HS-27A (cell line): ENCODE measurements at regions not wholly inside any gene's neighbourhood (a gene's known extent, or its start where the extent isn't known, plus 50 kb on each side); places are given as distances from the start of the nearest gene placed in this dataset.

ENCODE experiments used
- DNase-seq: peaks from one replicate; pipeline ENCODE4 v3.0.0-alpha.2; 2012; ENCODE audit warnings: low read depth, missing footprints

DNA sequence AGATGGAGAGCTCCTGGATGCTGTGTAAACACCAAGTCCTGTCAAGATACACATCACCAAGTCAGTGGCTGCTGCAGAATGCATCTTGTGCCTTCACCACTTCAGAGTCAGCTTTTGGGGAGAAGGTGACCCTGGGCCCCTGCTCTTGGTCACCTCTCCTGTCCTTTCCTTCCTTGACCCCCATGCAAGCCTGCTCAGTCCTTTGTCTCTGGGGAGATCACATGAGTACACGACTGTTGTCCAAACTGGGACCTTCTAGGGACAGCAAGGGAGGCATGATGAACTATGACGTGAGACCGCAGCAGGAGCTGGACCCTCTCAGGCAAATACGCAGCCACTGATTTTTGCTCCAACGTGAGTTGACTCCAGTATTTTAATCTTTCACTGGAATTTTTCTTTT is 706.9 kb upstream of the ID2 start:
- no peak for DNase-seq

DNA sequence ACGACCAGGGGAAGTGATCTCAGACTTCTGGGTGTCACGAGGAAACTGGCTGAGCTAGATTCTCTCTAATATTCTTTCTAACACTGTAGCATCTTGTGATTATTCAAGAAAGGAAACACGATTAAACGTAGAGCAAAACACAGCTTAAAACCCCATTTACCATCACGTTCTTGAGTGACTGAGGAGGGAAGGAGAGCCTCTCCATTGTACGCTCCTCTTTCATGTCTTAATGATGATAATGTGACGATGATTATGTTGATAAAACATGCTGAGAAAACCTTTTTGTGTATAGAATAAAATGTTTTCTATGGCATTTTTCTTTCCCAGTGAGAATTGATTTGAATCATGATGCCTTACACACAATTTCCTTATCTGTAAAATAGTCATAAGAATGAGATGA is 705.6 kb upstream of the ID2 start:
- no peak for DNase-seq

DNA sequence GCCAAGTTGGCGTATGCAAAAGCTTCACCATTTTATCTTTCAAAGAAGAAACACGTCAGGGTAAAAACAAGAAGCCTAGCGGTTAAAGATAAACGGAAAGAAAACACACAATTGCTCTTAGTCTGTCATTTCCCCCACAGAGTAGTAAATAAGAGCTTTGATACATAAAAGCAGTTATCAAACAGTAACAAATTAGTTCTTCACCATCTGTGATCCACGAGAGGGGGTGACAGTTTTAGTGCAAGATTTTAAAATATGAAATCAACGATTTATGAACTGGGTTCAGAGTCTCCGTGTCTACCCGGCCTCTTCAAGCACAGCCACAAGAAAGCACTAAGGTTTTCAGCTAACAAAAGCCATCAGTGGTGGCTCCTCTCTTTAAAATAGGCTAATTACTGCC is 703.9 kb upstream of the ID2 start:
- no peak for DNase-seq

GRCh38 chr2:7982054-7982453 is 699.8 kb upstream of the ID2 start:
- DNase-seq, result no peak

- DNase-seq, result no peak
These were observed 698.4 kb upstream of the ID2 start for GRCh38 chr2:7983451-7983850.

- DNase-seq, result no peak
These were observed 697.9 kb upstream of the ID2 start for GRCh38 chr2:7983912-7984311.

DNA sequence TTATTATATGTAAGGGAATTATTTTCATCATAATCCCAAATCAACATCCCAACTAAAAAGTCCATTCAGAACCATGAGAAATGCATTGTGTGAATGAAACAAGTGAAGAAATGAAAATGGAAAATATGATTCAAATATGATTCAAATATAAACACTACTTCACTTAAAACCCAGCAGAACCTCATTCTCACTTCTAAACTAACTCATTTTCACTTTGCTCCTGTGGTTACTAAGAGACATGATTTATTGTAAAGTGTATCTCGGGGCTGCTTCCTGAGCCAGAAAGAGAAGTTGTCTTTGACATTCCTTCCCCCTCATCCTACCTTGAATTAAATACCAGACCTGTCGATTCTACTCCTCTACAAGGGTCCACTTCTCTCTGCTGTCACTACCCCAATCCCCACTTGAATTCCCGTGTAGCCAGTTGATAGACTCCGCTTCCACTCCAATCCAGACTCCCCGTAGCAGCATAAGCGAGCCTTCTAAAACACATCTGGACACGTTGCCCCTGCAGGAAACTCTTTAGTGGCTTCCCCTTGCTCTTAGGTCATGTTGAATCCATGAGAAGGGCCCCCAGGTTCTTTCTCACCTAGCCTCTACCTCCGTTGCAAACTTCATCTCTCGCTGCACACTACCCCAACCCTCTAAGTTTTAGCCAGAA is 697.0 kb upstream of the ID2 start:
- no peak for DNase-seq

DNA sequence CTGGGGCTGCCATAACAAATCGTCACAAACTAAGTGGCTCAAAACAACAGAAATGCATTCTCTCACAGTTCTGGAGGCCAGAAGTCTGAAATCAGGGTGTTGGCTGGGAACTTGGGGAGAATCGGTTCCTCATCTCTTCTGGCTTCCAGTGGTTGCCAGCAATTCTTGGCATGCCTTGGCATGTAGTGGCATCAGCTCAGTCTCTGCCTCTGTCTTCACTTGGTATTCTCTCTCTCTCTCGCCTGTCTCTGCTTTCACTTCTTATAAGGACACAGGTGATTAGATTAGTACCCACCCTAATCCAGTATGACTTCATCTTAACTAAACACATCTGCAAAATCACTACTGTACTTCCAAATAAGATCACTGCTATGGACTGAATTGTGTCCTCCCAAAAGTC is 695.4 kb upstream of the ID2 start:
- no peak for DNase-seq

DNA sequence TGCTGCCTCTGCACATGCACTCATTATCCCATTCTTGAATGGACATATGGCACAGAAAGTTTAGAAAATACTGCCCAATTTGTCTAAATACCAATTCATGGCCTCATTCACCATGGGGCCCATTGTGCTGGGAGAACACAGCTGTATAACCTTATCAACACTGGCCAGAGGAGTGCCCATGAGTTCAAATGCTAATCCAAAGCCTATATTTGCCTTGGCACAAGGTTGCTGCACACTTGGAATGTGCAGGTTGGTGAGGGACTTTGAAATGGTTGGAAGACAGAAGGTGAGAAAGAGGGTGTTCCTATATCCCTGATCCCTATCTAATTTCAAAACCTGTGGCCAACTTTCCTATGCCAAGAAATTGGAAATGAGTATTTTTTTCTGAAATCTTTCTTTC is 693.9 kb upstream of the ID2 start:
- DNase-seq, result no peak

GRCh38 chr2:7988440-7988839 is 693.4 kb upstream of the ID2 start:
- DNase-seq, result no peak

- no peak for DNase-seq
These were observed 692.0 kb upstream of the ID2 start for GRCh38 chr2:7989823-7990222.

DNA sequence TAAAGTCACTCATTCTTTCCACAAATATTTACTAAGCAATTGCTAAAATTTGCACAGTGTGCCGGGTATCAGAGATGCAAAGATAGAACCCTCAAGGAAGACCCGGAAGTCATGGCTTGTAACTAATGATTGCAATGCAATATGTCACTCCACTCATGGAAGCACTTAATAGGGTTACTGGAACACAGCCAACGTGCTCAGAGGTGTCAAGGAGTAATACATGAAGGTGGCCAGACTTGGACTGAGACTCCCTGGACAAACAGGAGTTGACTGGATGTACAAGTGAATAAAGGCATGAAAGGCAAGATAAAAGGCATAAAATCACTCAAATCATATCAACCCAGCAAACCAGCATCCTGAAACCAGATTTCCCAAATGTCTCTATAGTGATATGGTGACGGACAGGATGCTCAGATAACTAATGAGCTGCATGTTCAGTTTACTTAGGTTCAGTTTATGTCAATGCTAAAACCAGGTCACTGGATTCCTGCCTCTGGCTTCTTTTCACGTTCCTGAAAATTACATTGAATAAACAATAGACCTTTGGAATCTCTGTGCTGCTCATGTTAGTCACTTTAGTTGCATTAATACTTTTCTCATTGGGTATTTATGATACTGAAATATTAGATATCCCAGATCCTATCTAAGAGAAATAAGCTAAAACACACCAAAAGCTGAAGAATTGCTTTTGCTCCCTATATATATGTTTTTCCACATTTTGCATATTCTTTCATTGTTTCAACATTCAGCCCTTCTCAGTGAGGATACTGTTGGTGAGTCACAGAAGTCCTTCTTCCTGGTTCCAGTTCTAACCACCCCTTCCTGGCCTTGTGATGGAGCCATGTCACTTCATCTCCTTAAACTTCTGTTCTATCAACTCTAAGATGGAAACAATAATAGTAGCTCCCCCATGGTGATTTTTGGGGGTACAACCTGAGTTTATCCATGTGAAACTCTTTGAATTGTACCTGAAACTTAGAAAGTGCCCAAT is 688.9 kb upstream of the ID2 start:
- DNase-seq, result no peak

GRCh38 chr2:7994397-7994951 is 687.4 kb upstream of the ID2 start:
- DNase-seq, result no peak

GRCh38 chr2:7997279-7997678 is 684.6 kb upstream of the ID2 start:
- DNase-seq, result no peak

GRCh38 chr2:7999683-8000476 is 682.0 kb upstream of the ID2 start:
- no peak for DNase-seq

- no peak for DNase-seq
These were observed 681.0 kb upstream of the ID2 start for GRCh38 chr2:8000870-8001269.

DNA sequence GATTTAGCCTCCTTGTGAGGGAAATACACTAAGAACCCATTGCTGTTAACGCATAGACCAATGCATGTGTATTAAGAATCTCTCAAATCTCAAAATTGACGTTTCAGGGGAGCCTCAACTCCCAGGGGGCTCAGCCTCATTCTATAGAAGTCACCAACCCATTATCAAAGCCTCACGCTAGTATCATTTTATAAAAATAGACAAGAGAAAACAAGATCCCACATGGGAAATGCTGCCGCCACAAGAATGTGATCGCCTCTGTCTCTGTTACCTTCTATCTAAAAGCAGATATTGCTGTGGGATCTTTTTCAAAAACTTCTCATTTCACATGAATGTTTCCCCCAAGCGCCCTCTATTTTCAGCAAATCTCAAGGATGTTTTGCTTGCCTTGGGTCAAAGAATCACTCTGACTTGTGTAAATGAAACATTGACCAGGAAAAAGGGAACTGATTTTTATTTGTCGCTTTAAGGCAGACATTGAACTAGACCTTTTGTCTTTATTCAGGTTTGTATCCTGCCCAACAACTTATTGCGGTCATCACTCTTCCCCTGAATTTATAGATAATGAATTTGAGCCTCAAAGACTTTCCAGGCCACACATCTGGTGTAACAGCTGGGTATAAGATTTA is 679.0 kb upstream of the ID2 start:
- DNase-seq, result no peak

DNA sequence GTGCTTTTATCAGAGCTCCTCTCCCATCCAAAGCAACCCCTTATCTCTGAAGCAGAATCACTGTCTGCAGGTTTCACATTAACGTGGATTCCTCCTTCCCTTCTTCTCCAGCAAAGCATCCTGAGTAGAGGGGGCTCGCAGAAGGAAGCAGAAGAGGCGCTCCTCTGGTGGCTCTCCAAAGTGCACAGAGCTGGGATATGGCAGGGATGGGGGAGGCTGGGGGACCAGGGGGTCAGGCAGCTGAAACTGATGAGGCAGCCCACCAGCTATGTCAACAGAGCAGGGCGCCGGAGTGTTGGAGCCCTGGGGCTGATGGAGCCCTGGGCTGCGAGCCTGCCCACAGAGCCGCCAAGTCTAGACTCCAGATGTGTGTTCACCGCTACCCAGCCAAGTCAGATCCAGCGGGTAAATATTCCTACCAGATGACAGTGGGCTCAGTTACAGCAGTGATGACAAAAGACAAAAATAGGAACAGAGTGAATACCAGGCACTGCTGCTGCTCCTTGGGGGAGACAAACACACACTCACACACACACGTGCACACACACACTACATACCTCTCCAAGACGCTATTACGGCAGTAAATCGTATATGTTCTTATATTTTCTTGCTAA is 678.3 kb upstream of the ID2 start:
- DNase-seq, result no peak

GRCh38 chr2:8004250-8004681 is 677.6 kb upstream of the ID2 start:
- no peak for DNase-seq

DNA sequence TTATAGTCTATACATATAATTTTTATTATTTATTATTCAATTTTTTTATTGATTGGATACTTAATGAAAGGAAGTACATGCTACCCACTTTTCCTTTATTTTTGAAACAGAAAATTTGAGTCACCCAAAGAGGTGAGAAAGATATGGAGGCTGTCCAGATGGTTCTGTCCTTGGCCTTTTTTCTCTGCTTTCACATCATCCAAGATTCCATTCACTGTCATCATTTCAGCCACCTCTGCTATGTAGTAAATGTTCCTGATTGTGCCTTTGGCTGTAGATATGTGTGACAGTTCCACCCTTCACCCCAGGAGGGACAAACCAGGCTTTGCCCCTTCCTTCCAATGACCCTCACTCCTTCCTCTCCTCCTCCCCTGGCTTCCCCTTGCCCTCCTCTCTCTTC is 675.7 kb upstream of the ID2 start:
- no peak for DNase-seq

GRCh38 chr2:8006626-8007025 is 675.2 kb upstream of the ID2 start:
- no peak for DNase-seq
